BLaER1 treated with 17β-estradiol and CSF1 and Interleukin-3, amounts not matched to agents 10 nM and 100 nM (cell line): ENCODE measurements at regions not wholly inside any gene's neighbourhood (a gene's known extent, or its start where the extent isn't known, plus 50 kb on each side); places are given as distances from the start of the nearest gene placed in this dataset.
A peak's percentile ranks its signal among the peaks of the same experiment; 100 is the strongest.

ENCODE experiments used
- H3K27ac ChIP-seq, 11 experiments: shearing (Covaris generic); formaldehyde crosslinking; 2 replicates each; pipeline ENCODE4 v1.8.1; 2022
- H3K27me3 ChIP-seq, 11 experiments: shearing (Covaris generic); formaldehyde crosslinking; 2 replicates each; pipeline ENCODE4 v1.8.1; 2022
- H3K36me3 ChIP-seq, 11 experiments: shearing (Covaris generic); formaldehyde crosslinking; 2 replicates each; pipeline ENCODE4 v1.8.1; 2022
- H3K4me1 ChIP-seq, 10 experiments: shearing (Covaris generic); formaldehyde crosslinking; 2 replicates each; pipeline ENCODE4 v1.8.1; 2022
- H3K4me2 ChIP-seq, 11 experiments: shearing (Covaris generic); formaldehyde crosslinking; 2 replicates each; pipeline ENCODE4 v1.8.1; 2022
- H3K4me3 ChIP-seq, 10 experiments: shearing (Covaris generic); formaldehyde crosslinking; 2 replicates each; pipeline ENCODE4 v1.8.1; 2022
- H3K9ac ChIP-seq, 11 experiments: shearing (Covaris generic); formaldehyde crosslinking; 2 replicates each; pipeline ENCODE4 v1.8.1; 2022
- H3K9me3 ChIP-seq, 11 experiments: shearing (Covaris generic); formaldehyde crosslinking; replicated peaks in 1 of 11; 2 replicates each; pipeline ENCODE4 v1.8.1; 2022
- H4K20me1 ChIP-seq, 11 experiments: shearing (Covaris generic); formaldehyde crosslinking; 2 replicates each; pipeline ENCODE4 v1.8.1; 2022
- Cebpa-rat ChIP-seq, 11 experiments: shearing (Covaris generic); IDR thresholded peaks; 2 replicates each; pipeline ENCODE4 v1.8.1; 2022

DNA sequence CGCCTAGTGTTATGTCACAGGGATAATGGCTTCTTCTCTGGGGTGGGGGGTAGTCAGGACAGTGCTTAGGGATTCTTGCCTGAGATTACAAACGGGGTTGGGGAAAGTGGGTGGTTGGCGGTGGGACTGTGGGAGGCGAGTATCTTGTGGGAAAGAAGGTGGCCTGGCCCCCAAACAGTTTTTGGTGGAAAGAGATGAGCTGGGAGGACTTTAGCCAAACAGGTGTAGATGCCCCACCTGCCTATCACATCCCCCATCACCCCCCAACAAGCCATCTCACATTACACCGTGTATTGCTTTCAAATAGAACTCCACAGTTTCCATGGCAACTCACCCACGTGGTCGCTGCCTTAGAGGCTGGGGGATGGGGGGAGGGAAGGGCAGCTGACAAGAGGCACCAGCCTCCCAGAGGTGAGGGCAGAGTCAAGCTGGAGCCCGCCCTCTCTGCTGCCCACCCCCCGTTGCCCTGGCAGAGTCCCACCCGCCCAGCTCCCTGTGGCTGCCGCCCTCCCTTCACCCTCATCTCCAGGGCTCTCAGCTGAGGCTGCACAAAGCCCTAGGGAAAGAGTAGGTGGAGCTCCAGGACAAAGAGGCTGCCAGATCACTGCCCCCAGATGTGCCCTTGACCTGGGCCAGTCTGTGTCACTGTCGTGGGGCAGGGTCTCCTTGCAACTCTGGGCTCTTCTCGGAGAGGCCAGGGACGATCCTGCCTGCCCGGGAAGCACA is 98.3 kb downstream of the LRRC74A start:
- Histone ChIP-seq H3K4me1 (peaks cover 99 to 100% (median 100%) of the 10 kb centered on the region in 10 experiments), H3K36me3 (no peaks in the 10 kb centered on the region), H3K9ac (peak overlapping the region in 10 of 11 experiments; percentile 34 to 81 (median 74); a peak in 20 of 22 replicates)

DNA sequence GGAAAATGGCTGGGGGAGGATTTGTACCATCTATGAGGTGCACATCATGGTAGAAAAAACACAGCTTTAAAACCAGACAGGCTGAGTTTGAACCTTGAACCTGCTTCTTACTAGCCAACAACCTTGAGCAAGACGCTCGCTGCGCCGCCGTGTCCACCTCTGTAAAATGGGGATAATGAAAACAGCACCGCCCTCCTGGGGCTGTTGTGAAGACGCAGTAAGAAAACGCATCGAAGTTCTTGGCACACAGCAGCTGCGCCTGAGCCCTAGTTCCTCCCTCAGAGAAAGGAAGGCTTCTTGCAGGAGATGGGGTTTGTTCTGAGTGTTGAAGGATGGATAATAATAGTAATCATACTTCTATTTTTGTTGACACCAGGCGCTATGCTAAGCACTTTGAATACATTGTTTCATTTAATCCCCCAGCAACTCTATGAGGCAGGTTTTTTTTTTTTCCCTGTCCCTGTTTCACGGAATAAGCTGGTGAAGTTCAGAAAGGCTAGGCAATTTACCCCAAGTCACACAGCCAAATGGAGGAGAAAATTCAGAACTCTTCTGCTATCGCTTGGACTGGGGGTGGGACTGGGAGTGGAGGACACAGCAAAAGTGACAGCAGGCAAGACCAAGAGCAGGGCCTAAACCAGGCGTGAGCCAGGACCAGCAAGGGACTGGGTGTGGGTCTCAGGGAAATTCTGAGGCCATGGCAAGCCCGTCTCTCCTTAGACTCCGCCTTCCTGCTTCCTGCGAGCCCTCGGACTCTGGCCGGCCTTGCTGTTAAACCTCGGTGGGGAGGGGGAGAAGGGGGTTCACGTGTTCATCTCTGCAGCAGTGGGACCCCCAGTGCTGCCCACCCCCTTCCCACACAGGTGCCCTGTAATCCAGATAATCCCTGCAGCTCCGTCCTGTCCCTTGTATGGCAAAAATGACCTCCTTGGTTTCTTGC is 97.5 kb downstream of the LRRC74A start:
- Histone ChIP-seq H3K27ac (peak overlapping the region; percentile 20 to 94 (median 90); a peak in 19 of 22 replicates), H4K20me1 (peaks cover 0 to 12% (median 0%) of the 10 kb centered on the region in 11 experiments; a peak in 2 of 22 replicates), H3K9ac (peak overlapping the region in 10 of 11 experiments; percentile 34 to 81 (median 76); a peak in 18 of 22 replicates), H3K9me3 (no peaks in the 10 kb centered on the region), H3K36me3 (no peaks in the 10 kb centered on the region), H3K4me3 (peak overlapping the region in 2 of 10 experiments; percentile 4 to 51; a peak in 1 of 20 replicates), H3K27me3 (no peaks in the 10 kb centered on the region), H3K4me2 (peak overlapping the region; percentile 85 to 99 (median 94)), H3K4me1 (peaks cover 99 to 100% (median 100%) of the 10 kb centered on the region in 10 experiments)
- TF ChIP-seq Cebpa-rat (IDR thresholded peaks at IDR 0.05): no peak

More for the DNA sequence above, 98.3 kb downstream of the LRRC74A start:
- Histone ChIP-seq H3K4me2 (peak overlapping the region; percentile 85 to 99 (median 94)), H3K27me3 (no peaks in the 10 kb centered on the region), H4K20me1 (peaks cover 0 to 12% (median 0%) of the 10 kb centered on the region in 11 experiments; a peak in 2 of 22 replicates), H3K9me3 (no peaks in the 10 kb centered on the region), H3K27ac (peak overlapping the region; percentile 27 to 94 (median 90); a peak in 20 of 22 replicates), H3K4me3 (peak overlapping the region in 1 of 10 experiments; percentile 8; a peak in 2 of 20 replicates)
- TF ChIP-seq Cebpa-rat (IDR thresholded peaks at IDR 0.05): no peak

DNA sequence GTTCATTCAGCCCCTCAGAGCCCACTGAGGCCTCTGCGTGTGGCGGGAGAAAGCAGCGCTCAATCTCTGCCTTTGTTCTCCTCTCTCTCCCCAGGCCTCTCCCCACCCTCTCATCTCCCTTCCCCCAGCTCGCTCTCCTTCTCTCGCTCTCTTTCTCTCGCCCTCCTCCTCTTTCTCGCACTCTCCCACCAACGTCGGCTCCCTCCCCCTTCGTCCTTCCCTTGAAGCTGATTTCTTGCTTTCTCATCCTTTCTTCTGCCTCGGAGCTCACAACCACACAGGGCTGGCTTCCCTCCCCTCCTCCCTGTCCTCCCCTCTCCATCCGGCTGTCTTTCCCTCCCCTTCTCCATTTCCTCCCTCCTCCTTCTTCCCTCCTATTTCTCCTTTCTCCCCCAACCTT is 96.4 kb downstream of the LRRC74A start:
- Histone ChIP-seq H3K4me2 (peak overlapping the region; percentile 85 to 99 (median 94)), H3K27ac (peak overlapping the region; percentile 47 to 94 (median 90); a peak in 21 of 22 replicates), H3K4me1 (peaks cover 99 to 100% (median 100%) of the 10 kb centered on the region in 10 experiments), H3K9me3 (no peaks in the 10 kb centered on the region), H3K27me3 (no peaks in the 10 kb centered on the region), H4K20me1 (peaks cover 0 to 12% (median 0%) of the 10 kb centered on the region in 11 experiments; a peak in 2 of 22 replicates), H3K36me3 (no peaks in the 10 kb centered on the region), H3K9ac (peak overlapping the region; percentile 58 to 81 (median 75); a peak in 21 of 22 replicates), H3K4me3 (peak overlapping the region in 6 of 10 experiments; percentile 2 to 51 (median 20); a peak in 6 of 20 replicates)
- no peak for TF ChIP-seq Cebpa-rat (IDR thresholded peaks at IDR 0.05)

DNA sequence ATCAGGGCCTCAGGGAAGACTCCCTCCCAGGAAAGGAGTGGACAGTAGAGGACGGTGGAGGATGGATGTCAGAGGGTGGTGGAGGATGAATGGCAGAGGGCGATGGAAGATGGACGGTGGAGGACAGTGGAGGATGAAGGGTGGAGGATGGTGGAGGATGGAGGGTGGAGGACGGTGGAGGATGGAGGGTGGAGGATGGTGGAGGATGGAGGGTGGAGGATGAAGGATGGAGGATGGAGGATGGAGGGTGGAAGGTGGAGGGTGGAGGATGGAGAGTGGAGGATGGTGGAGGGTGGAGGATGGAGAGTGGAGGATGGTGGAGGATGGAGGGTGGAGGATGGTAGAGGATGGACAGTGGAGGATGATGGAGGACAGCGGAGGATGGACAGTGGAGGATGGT is 95.9 kb downstream of the LRRC74A start:
- TF ChIP-seq Cebpa-rat (IDR thresholded peaks at IDR 0.05): no peak
- Histone ChIP-seq H3K4me1 (peaks cover 99 to 100% (median 100%) of the 10 kb centered on the region in 10 experiments), H3K27ac (peak overlapping the region; percentile 47 to 94 (median 90); a peak in 21 of 22 replicates), H3K36me3 (no peaks in the 10 kb centered on the region), H4K20me1 (peaks cover 0 to 9% (median 0%) of the 10 kb centered on the region in 11 experiments; a peak in 2 of 22 replicates), H3K27me3 (no peaks in the 10 kb centered on the region), H3K9ac (peak overlapping the region; percentile 58 to 81 (median 75); a peak in 21 of 22 replicates), H3K4me2 (peak overlapping the region; percentile 85 to 99 (median 94)), H3K4me3 (peak overlapping the region in 5 of 10 experiments; percentile 2 to 51 (median 35); a peak in 6 of 20 replicates), H3K9me3 (no peaks in the 10 kb centered on the region)

DNA sequence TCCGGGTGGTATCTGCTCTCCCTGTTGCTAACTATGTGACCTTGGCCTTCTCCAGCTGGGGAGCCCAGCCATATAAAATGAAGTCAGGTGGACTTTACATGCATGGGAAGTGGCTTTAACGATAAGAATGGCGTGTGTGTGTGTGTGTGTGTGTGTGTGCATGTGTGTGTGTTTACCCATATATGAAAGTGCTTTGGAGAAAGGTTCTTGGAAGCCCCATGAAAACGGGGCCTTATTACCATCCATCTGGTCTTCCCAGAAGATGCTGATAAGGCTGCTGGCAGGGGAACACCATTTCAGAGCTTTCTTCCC is 94.8 kb downstream of the LRRC74A start:
- peak overlapping the region in 10 of 11 experiments; percentile 86 to 94 (median 90); a peak in 20 of 22 replicates for H3K27ac ChIP-seq

DNA sequence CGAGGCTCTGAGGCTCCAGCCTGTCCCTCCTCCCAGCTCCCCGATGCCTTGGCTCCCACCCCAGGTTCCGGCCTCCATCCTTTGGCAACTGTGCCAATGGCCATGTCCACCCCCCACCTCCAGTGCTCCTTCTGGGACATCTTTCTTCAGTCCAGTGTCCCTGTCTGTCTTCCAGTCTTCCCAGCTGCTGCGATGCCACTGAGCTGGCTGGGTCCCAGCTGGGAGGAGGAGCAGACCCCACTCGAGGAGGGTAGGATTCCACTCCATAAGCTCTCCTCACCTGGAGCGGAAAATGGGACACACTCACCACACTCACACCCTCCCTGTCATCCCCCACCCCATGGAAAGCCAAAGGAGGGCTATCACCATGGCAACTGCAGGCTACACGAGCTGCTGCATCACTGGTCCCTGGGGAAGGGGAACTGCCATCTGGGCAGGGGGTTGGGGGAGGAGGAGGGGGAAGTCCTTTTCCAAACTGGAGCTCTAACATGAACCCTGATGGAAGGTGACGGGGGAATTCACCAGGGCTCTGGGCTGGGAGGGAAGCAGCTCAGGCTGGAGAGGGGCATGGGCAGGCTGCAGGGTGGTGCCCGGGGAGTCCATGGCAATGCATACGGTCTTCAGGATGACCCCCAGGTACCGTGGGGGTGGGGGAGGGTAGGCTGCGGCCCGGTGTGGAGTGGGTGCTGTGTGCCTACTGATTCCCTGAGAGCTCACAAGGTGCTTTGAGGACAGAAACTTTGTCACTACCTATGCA is 94.3 kb downstream of the LRRC74A start:
- peak overlapping the region; percentile 69 to 81 (median 77) for H3K9ac ChIP-seq
- no peaks in the 10 kb centered on the region for H3K9me3 ChIP-seq
- H3K27me3 ChIP-seq: no peaks in the 10 kb centered on the region
- H4K20me1 ChIP-seq: peaks cover 0 to under 1% (median 0%) of the 10 kb centered on the region in 11 experiments; a peak in 1 of 22 replicates
- TF ChIP-seq Cebpa-rat (IDR thresholded peaks at IDR 0.05): no peak
- H3K4me2 ChIP-seq: peak overlapping the region; percentile 85 to 99 (median 94)
- peaks cover 86 to 100% (median 99%) of the 10 kb centered on the region in 10 experiments for H3K4me1 ChIP-seq
- peak overlapping the region; percentile 73 to 94 (median 90) for H3K27ac ChIP-seq
- H3K4me3 ChIP-seq: peak overlapping the region in 6 of 10 experiments; percentile 28 to 55 (median 42); a peak in 10 of 20 replicates
- H3K36me3 ChIP-seq: no peaks in the 10 kb centered on the region

More for the DNA sequence above, 94.8 kb downstream of the LRRC74A start:
- peak overlapping the region; percentile 85 to 99 (median 94) for H3K4me2 ChIP-seq
- H3K36me3 ChIP-seq: no peaks in the 10 kb centered on the region
- no peak for TF ChIP-seq Cebpa-rat (IDR thresholded peaks at IDR 0.05)
- H3K9me3 ChIP-seq: no peaks in the 10 kb centered on the region
- H3K4me3 ChIP-seq: peak overlapping the region in 1 of 10 experiments; percentile 47; a peak in 3 of 20 replicates
- H4K20me1 ChIP-seq: peaks cover 0 to 6% (median 0%) of the 10 kb centered on the region in 11 experiments; a peak in 2 of 22 replicates
- peaks cover 91 to 100% (median 100%) of the 10 kb centered on the region in 10 experiments for H3K4me1 ChIP-seq
- H3K9ac ChIP-seq: peak overlapping the region in 9 of 11 experiments; percentile 43 to 81 (median 77); a peak in 14 of 22 replicates
- H3K27me3 ChIP-seq: no peaks in the 10 kb centered on the region

DNA sequence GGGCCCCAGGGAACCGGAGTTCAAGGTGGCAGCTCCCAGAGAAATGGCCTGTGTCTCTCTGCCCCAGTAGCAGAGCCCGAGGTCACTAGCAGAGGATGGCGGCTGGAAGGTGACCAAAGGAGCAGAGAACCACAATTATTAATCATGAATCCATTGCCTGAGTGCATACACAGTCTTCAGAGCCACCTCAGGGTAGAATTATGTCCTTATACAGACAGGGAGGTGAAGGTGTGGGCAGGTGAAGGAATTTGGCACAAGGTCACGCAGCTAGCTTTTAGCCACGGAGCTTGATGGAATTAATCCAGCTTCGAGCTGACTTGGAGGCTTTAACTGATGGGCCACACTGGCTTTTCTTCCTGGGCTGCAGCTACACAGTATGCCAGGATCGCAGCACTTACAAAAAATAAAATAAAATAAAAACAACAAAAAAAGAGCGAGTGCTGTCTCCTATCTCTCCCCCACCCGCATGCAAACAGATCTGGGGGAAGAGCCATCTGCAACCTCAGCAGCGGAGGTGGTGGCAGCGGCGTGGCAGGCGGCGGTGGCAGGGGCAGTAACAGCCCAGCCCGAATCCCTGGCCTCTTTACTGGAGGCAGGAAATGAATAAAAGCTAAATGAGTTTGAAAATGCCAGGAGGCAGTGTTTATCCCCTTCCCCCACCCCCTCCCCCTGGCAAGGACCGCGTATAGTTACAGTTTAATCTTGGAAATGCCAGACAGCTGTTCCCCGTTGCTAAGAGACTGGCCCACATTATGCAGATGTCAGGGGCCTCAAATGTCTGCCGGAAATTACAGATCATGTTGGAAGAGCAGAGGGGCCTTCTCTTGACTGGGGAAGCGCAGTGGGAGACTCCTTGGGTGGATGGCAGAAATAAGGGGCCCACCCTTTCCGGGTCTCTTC is 93.5 kb downstream of the LRRC74A start:
- no peaks in the 10 kb centered on the region for H3K9me3 ChIP-seq
- H3K9ac ChIP-seq: peak overlapping the region; percentile 72 to 81 (median 77)
- H3K4me1 ChIP-seq: peaks cover 85 to 100% (median 99%) of the 10 kb centered on the region in 10 experiments
- H3K27me3 ChIP-seq: no peaks in the 10 kb centered on the region
- peak overlapping the region; percentile 84 to 94 (median 90) for H3K27ac ChIP-seq
- H3K4me3 ChIP-seq: peak overlapping the region in 7 of 10 experiments; percentile 13 to 55 (median 40); a peak in 12 of 20 replicates
- no peaks in the 10 kb centered on the region for H4K20me1 ChIP-seq
- no peaks in the 10 kb centered on the region for H3K36me3 ChIP-seq
- peak overlapping the region; percentile 85 to 99 (median 94) for H3K4me2 ChIP-seq
- no peak for TF ChIP-seq Cebpa-rat (IDR thresholded peaks at IDR 0.05)
